GM13977 (cell line): ENCODE measurements at regions not wholly inside any gene's neighbourhood (a gene's known extent, or its start where the extent isn't known, plus 50 kb on each side); places are given as distances from the start of the nearest gene placed in this dataset.

Source experiments
- DNase-seq: peaks from one replicate; pipeline ENCODE4 v3.0.0; 2012; ENCODE audit warnings: low spot score
- CTCF ChIP-seq: IDR thresholded peaks from 2 replicates; pipeline ENCODE4 v1.5.1; 2012; ENCODE audit warnings: mild to moderate bottlenecking, control low read depth; ENCODE audit not compliant: insufficient read depth; ENCODE audit errors: extremely low read depth, missing control alignments
- in situ Hi-C: fragments of 300-500 bp; cut with MboI; formaldehyde crosslinking; loops from one replicate; pipeline ENCODE4 v1.12.0; 2022; ENCODE audit warnings: low sequenced_read_pairs, low pct_unique_long_range_greater_than_20kb, mixed read lengths, inconsistent platforms; ENCODE audit not compliant: unreplicated experiment

- no peak for TF ChIP-seq CTCF
- DNase-seq: no peak
- in situ Hi-C loops: no loop called here
These were observed 200.4 kb downstream of the DLEU7 start for GRCh38 chr13:50643060-50643459.

GRCh38 chr13:50644081-50644871 is 199.2 kb downstream of the DLEU7 start:
- no peak for DNase-seq
- no peak for TF ChIP-seq CTCF
- in situ Hi-C loops: no loop called here

- no peak for TF ChIP-seq CTCF
- DNase-seq: no peak
- in situ Hi-C loops: no loop called here
These were observed 198.4 kb downstream of the DLEU7 start for GRCh38 chr13:50645092-50645491.

- in situ Hi-C loops: no loop called here
- no peak for TF ChIP-seq CTCF
- DNase-seq: no peak
These were observed 197.4 kb downstream of the DLEU7 start for GRCh38 chr13:50646070-50646469.

GRCh38 chr13:50649211-50649610 is 194.3 kb downstream of the DLEU7 start:
- no peak for TF ChIP-seq CTCF
- in situ Hi-C loops: no loop called here
- no peak for DNase-seq

- no peak for TF ChIP-seq CTCF
- in situ Hi-C loops: no loop called here
- no peak for DNase-seq
These were observed 192.6 kb downstream of the DLEU7 start for GRCh38 chr13:50650592-50651504.
